ENCODE measurements at regions not wholly inside any gene's neighbourhood (a gene's known extent, or its start where the extent isn't known, plus 50 kb on each side); places are given as distances from the start of the nearest gene placed in this dataset.
"Not testable (repeated sequence)": the region's sequence is repeated elsewhere in the genome, so short reads cannot be mapped to it uniquely, and the experiment has no call there.

DNA sequence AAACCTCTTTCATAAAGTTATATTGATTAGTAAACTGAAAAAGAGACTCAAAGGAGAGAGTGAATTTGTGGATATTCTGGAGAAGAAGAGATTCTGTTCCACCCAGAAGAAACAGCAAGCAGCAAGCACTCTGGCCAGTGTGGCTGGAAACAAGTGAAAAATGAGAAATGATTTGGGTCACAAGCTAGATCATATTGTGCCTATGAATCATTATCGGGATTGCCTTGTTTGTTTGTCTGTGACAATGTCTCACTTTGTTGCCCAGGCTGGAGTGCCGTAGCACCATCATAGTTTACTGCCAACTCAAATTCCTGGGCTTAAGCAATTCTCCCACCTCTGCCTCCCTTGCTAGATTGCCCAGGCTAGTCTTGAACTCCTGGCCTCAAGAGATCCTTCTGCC is 106.5 kb upstream of the LOC128125822 start:
- no peak overlapping the region for H3K27ac ChIP-seq
- TF ChIP-seq, protein P1, sequence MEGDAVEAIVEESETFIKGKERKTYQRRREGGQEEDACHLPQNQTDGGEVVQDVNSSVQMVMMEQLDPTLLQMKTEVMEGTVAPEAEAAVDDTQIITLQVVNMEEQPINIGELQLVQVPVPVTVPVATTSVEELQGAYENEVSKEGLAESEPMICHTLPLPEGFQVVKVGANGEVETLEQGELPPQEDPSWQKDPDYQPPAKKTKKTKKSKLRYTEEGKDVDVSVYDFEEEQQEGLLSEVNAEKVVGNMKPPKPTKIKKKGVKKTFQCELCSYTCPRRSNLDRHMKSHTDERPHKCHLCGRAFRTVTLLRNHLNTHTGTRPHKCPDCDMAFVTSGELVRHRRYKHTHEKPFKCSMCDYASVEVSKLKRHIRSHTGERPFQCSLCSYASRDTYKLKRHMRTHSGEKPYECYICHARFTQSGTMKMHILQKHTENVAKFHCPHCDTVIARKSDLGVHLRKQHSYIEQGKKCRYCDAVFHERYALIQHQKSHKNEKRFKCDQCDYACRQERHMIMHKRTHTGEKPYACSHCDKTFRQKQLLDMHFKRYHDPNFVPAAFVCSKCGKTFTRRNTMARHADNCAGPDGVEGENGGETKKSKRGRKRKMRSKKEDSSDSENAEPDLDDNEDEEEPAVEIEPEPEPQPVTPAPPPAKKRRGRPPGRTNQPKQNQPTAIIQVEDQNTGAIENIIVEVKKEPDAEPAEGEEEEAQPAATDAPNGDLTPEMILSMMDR (IDR thresholded peaks at IDR 0.05) = no peak
- no peak for TF ChIP-seq ZFX (IDR thresholded peaks at IDR 0.05; ENCODE audit: borderline replicate concordance)

DNA sequence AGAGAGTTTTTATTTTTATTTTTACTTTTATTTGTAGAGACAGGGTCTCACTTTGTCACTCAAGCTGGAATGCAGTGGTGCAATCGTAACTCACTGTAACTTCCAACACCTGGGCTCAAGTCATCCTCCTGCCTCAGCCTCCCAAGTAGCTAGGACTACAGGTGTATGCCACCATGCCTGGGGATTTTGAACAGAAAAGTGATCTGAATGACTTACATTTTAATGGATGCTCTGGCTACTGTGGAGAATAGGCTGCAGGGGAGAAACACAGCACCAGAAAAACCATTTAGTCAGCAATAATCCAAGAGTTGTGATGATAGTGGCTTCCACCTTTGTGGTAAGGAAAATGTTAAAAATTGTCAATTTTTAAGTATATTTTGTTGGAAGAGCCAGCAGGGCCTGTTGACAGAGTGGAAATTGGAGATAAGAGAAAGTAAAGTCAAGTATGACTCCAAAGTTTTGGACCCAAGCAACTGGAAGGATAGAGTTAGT is 106.0 kb upstream of the LOC128125822 start:
- no peak for TF ChIP-seq ZFX (IDR thresholded peaks at IDR 0.05; ENCODE audit: borderline replicate concordance)
- TF ChIP-seq, protein P1 (IDR thresholded peaks at IDR 0.05) = no peak

DNA sequence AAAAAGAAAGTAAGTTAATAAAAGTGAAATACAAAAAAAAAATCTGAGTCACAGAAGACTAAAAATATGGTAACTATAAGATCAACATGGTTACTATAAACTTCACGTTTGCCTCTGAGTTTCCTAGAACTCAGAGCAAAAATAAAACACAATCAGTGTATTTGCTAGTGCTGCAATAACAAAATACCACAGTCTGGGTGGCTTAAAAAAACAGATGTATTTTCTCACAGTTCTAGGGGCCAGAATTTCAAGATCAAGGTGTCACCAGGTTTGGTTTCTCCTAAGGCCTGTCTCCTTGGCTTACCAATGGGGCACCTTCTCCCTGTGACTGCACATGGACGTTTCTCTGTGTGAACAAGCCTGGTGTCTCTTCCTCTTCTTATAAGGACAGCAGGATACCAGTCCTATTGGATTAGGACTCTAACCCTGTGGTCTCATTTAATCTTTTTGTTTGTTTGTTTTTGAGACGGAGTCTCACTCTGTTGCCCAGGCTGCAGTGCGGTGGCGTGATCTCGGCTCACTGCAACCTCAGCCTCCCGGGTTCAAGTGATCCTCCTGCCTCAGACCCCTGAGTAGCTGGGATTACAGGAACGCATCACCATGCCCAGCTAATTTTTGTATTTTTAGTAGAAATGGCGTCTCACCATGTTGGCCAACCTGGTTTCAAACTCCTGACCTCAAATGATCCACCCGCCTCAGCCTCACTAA is 104.9 kb upstream of the LOC128125822 start:
- H3K27ac ChIP-seq = no peak overlapping the region
- TF ChIP-seq, protein P1 (IDR thresholded peaks at IDR 0.05) = no peak
- no peak for TF ChIP-seq ZFX (IDR thresholded peaks at IDR 0.05; ENCODE audit: borderline replicate concordance)

More for the DNA sequence above, 106.0 kb upstream of the LOC128125822 start:
- no peak overlapping the region for H3K27ac ChIP-seq

DNA sequence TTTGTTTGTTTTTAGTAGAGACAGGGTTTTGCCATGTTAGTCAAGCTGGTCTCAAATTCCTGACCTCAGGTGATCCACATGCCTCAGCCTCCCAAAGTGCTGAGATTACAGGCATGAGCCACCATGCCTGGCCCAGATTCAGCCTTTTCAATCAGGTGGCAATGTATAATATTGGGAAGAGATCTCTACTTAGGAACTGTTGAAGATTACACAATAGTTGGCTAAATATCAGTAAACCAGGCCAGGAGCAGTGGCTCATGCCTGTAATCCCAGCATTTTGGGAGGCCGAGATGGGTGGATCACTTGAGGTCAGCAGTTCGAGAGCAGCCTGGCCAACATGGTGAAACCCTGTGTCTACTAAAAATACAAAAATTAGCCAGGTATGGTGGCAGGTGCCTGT is 101.1 kb upstream of the LOC128125822 start:
- H3K27ac ChIP-seq = not testable (repeated sequence)

DNA sequence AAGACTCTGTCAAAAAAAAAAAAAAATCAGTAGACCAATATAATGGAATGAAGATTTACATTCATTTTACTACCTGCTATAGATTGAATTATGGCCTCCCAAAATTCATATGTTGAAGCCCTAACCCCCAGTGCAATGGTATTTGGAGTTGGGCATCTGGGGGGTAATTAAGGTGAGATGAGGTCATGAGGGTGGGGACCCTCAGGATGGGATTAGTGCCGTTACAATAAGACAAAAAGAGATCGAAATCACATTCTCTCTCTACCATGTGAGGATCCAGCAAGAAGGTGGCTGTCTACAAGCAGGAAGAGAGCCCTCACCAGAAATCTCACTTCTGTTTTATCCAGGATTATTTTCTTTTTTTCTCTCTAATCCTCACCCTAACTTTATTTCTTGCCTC is 100.6 kb upstream of the LOC128125822 start:
- TF ChIP-seq, protein P1 (IDR thresholded peaks at IDR 0.05) = no peak
- TF ChIP-seq ZFX (IDR thresholded peaks at IDR 0.05; ENCODE audit: borderline replicate concordance) = no peak
- no peak overlapping the region for H3K27ac ChIP-seq

DNA sequence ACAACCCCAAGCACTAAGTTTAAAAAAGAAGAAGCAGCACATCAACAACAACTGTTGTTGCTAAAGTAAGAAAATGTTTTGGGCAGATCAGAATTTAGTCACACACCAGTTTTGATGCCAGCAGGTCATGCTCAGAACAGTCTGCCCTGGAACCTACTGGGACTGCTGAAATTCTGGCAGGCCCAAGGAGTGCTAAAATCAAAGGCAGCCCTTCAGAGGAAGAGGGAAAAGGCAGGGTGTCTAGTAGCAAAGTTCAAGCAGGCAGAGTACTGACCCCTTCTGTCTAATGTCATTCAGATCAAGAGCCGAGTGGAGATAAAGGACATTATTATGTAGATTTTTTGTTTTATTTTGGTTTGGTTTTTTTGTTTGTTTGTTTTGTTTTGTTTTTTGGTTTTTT is 96.6 kb upstream of the LOC128125822 start:
- TF ChIP-seq, protein P1 (IDR thresholded peaks at IDR 0.05) = no peak
- no peak for TF ChIP-seq ZFX (IDR thresholded peaks at IDR 0.05; ENCODE audit: borderline replicate concordance)
- no peak overlapping the region for H3K27ac ChIP-seq

DNA sequence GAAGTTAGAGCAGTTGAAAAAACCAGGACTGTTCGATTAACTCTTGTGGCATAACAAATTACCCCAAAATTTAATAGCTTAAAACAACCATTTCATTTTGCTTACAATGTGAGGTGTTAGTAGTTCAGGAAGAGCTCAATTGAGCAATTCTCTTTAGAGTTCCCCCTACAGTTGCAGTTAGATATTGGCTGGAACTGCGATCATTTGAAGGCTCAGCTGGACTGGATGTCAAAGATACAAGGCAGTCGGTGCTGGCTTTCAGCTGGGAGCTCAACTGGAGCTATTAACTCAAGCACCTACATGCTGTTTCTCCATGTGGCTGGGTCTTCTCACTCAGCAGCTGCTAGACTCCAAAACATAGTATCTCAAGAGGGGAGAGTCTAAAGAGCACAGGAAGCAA is 96.0 kb upstream of the LOC128125822 start:
- TF ChIP-seq, protein P1 (IDR thresholded peaks at IDR 0.05) = no peak
- TF ChIP-seq ZFX (IDR thresholded peaks at IDR 0.05; ENCODE audit: borderline replicate concordance) = no peak
- H3K27ac ChIP-seq = no peak overlapping the region
